ENCODE measurements at regions not wholly inside any gene's neighbourhood (a gene's known extent, or its start where the extent isn't known, plus 50 kb on each side); places are given as distances from the start of the nearest gene placed in this dataset.
A peak's percentile ranks its signal among the peaks of the same experiment; 100 is the strongest.

DNA sequence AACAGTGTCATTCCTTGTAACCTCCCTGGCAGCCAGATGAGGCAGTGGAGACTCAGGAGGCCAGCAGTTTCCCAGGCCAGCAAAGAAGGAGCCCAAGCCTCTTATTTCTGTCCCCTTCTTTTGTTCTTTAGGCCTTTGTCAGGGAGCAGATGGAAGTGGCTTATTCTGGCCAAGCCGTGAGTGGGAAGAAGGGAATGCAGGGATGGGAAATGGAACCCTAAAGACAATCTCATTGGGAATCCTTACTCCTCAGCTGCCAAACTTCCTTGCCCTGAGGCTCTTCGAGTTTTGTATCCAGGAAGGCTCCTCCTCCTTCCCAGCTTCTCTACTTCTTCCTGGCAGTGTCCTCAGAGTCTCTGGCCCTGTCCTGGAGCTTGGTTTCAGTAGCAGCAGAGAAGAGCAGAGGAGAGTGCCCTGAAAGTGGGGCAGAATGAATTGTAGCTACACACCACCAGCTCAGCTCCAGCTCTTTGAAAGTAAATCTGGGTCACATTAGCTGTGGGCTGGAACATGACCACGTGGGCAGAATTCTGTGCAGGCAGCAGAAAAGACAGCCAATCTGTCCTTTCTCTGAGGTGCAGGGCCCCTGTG lies 63.9 kb downstream of the NDUFS5 start:
- Histone ChIP-seq H3K9me3 (no peaks in the 10 kb centered on the region), H3K36me3 (no peaks in the 10 kb centered on the region), H3K4me3 (no peak overlapping the region), H3K27ac (peak overlapping the region; percentile 17 to 49), H3K4me1 (no peaks in the 10 kb centered on the region), H3K27me3 (no peaks in the 10 kb centered on the region)
- no peak for DNase-seq
- intact Hi-C loops (cut with DNase I; ENCODE audit: low total_unique reads), result loop anchor here (10.0 kb wide), 1 partner anchor 455 kb away; no protein-coding TSS in a partner anchor
- TF ChIP-seq POLR2A (IDR thresholded peaks at IDR 0.05), result no peak

DNA sequence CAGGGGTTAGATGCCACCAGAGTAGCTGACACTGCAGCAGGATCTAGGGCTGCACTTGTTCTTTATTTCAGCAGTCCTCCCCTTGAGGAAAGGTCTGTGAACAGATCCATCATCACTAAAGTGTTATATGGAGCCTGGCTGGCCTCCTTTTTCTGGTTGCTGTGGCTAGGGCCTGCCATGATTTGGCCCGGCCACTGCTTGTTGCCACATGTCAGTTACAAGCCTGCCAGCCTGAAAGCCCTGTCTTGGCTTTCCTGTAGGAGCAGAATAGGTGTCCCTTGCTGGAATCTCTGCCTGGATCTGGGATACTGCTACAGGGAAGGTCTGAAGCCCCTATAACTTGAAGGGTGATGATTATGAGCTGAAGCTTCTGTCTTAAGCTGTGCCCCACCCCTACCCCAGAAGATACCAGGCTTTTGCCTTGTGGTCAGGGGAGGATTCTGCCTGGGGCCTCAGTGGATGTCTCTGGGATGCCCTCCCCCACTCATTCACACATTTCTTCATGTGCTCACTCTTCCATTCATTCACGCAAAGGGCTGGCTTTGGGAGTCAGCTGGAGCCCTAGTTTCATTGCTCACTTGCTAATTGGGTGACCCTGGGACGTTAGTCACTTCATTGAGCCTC lies 64.7 kb downstream of the NDUFS5 start:
- peak overlapping the region; percentile 17 to 49 for H3K27ac ChIP-seq
- intact Hi-C loops (cut with DNase I; ENCODE audit: low total_unique reads), result loop anchor here (10.0 kb wide), 1 partner anchor 454 kb away; no protein-coding TSS in a partner anchor

DNA sequence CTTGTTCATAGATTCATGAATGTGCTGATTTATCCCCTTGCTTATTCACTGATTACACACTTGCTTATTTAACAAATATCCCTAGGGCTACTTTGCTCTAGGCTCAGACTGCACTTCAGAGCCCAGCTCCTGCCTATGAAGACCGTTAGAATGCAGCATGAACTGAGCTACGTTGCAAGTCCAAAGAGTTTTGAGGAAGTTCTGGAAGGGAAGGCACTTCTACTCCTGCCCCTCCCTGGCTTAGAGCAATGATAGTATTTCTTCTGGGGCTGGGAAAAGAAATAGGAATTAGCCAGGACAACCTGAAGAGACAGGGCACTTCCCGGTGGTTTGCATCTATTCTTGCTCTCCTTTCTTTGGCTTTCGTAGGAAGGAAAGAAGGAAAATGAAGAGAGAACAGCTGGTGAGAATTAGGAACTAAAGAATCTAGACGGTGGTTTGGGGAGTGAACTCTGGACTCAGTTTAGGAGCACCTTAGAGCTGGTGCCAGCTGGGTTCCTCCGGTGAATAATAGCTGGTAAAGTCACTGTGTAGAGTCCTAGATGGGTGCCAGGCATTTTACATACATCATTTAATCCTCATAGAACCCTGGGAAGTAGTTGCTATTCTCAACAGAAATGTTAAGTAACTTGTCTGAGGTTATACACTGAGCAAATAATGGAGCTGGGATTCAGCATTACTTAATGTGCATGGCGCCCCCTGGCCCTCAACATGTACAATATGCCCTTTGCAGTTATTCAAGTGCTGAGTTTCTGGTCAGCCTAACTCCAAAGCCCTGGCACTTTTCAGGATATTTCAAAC lies 65.9 kb downstream of the NDUFS5 start:
- H3K4me3 ChIP-seq, result no peak overlapping the region
- H3K36me3 ChIP-seq, result no peaks in the 10 kb centered on the region
- intact Hi-C loops (cut with DNase I; ENCODE audit: low total_unique reads), result loop anchor here (10.0 kb wide), 1 partner anchor 453 kb away; no protein-coding TSS in a partner anchor
- DNase-seq, result peak; percentile 52 to 71
- no peak for TF ChIP-seq POLR2A (IDR thresholded peaks at IDR 0.05)
- TF ChIP-seq, protein P1, sequence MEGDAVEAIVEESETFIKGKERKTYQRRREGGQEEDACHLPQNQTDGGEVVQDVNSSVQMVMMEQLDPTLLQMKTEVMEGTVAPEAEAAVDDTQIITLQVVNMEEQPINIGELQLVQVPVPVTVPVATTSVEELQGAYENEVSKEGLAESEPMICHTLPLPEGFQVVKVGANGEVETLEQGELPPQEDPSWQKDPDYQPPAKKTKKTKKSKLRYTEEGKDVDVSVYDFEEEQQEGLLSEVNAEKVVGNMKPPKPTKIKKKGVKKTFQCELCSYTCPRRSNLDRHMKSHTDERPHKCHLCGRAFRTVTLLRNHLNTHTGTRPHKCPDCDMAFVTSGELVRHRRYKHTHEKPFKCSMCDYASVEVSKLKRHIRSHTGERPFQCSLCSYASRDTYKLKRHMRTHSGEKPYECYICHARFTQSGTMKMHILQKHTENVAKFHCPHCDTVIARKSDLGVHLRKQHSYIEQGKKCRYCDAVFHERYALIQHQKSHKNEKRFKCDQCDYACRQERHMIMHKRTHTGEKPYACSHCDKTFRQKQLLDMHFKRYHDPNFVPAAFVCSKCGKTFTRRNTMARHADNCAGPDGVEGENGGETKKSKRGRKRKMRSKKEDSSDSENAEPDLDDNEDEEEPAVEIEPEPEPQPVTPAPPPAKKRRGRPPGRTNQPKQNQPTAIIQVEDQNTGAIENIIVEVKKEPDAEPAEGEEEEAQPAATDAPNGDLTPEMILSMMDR (IDR thresholded peaks at IDR 0.05), result peak; percentile 39 to 74 (median 50)
- no peaks in the 10 kb centered on the region for H3K9me3 ChIP-seq
- no peaks in the 10 kb centered on the region for H3K27me3 ChIP-seq
- no peaks in the 10 kb centered on the region for H3K4me1 ChIP-seq
- H3K27ac ChIP-seq, result no peak overlapping the region

More for the DNA sequence above, 64.7 kb downstream of the NDUFS5 start:
- H3K9me3 ChIP-seq, result no peaks in the 10 kb centered on the region
- H3K36me3 ChIP-seq, result no peaks in the 10 kb centered on the region
- H3K4me1 ChIP-seq, result no peaks in the 10 kb centered on the region
- TF ChIP-seq, protein P1 (IDR thresholded peaks at IDR 0.05), result no peak
- TF ChIP-seq POLR2A (IDR thresholded peaks at IDR 0.05), result no peak
- DNase-seq, result no peak
- no peak overlapping the region for H3K4me3 ChIP-seq
- H3K27me3 ChIP-seq, result no peaks in the 10 kb centered on the region

DNA sequence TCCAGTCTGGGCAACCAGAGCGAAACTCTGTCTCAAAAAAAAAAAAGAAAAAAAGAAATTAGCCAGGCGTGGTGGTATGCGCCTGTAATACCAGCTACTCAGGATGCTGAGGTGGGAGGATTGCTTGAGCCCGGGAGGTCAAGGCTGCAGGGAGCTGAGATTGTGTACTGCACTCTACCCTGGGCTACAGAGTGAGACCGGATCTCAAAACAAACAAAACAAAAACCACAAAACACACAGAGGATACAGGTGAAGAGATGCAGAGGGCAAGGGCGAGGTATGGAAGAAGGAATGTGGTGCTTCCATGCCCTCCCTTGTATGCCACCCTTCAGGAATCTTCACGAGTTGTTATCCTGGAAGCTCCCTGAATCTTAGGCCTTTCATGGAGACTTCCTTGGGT lies 68.5 kb downstream of the NDUFS5 start:
- no peaks in the 10 kb centered on the region for H3K4me1 ChIP-seq
- intact Hi-C loops (cut with DNase I; ENCODE audit: low total_unique reads), result loop anchor here (10.0 kb wide), 1 partner anchor 450 kb away; no protein-coding TSS in a partner anchor
- no peak for DNase-seq
- no peaks in the 10 kb centered on the region for H3K9me3 ChIP-seq
- H3K36me3 ChIP-seq, result no peaks in the 10 kb centered on the region
- H3K27ac ChIP-seq, result no peak overlapping the region
- H3K4me3 ChIP-seq, result no peak overlapping the region
- no peaks in the 10 kb centered on the region for H3K27me3 ChIP-seq
- no peak for TF ChIP-seq POLR2A (IDR thresholded peaks at IDR 0.05)
- TF ChIP-seq, protein P1 (IDR thresholded peaks at IDR 0.05), result no peak

DNA sequence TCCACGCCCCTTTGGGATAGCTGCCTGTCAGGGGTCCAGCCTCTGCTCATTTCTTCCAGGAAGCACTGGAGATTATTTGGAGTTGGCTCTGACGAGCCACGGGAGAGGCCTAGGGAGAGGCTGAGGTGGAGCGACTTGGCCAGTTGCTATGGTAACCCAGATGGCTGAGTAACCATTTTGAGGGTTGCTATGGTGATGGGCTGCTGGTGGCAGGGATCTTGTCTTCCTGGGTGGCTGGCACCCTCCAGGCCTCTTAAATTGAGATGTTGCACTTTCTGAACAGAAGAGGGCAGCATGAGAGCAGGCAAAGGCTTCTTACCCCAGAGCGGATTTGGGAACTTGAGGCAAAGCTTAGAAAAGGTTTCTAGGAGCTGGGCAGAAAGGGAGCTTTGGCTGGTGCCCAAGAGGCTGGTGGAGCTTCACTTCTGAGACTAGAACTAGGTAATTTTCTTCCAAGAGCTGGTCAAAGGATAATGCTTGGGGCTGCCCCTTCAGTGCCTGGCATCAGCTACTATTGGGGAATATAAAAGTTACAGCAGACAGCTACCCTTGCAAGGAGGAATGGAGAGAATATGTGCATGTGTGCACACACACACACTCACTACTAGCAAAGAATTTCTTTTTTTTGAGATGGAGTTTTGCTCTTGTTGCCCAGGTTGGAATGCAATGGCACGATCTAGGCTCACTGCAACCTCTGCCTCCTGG lies 72.5 kb downstream of the NDUFS5 start:
- no peaks in the 10 kb centered on the region for H3K27me3 ChIP-seq
- no peaks in the 10 kb centered on the region for H3K36me3 ChIP-seq
- no peak overlapping the region for H3K4me3 ChIP-seq
- H3K27ac ChIP-seq, result no peak overlapping the region
- intact Hi-C loops (cut with DNase I; ENCODE audit: low total_unique reads), result loop anchor here (10.0 kb wide), 1 partner anchor 446 kb away; no protein-coding TSS in a partner anchor
- no peak for TF ChIP-seq POLR2A (IDR thresholded peaks at IDR 0.05)
- TF ChIP-seq, protein P1 (IDR thresholded peaks at IDR 0.05), result peak; percentile 58 to 84 (median 75)
- peak; percentile 60 to 66 for DNase-seq
- H3K9me3 ChIP-seq, result no peaks in the 10 kb centered on the region
- no peaks in the 10 kb centered on the region for H3K4me1 ChIP-seq

All from uterus (tissue), 3 donors.